DMS153 (cell line): ENCODE measurements at regions not wholly inside any gene's neighbourhood (a gene's known extent, or its start where the extent isn't known, plus 50 kb on each side); places are given as distances from the start of the nearest gene placed in this dataset.

Source experiments
- DNase-seq: peaks from one replicate; lab custom pipeline; 2025; lab: John Stamatoyannopoulos, UW

GRCh38 chr12:60042835-60043234, 447.0 kb downstream of the SLC16A7 start:
- DNase-seq = no peak

DNA sequence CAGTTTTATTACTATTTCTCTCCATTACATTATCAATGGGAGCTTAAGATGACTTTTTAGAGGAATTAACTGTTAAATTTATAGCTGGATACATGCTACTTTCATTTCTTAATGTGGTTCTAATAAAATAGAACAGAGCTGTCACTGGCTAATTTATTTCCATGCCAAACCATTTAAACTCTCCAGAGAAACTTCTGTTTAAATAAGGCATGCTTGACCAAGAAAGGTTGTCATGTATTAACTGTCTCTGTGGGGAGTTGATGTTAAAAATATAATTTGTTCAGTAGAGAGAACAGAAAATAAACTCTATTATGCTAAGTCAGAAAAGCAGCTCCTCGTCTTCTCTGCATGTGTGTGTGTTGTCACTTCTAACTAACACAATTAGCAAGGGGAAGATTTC, 447.4 kb downstream of the SLC16A7 start:
- no peak for DNase-seq

- DNase-seq = no peak
Observed at GRCh38 chr12:60052483-60052882, 456.7 kb downstream of the SLC16A7 start.

GRCh38 chr12:60059180-60059579, 463.4 kb downstream of the SLC16A7 start:
- no peak for DNase-seq

GRCh38 chr12:60066655-60067054, 470.8 kb downstream of the SLC16A7 start:
- no peak for DNase-seq

DNA sequence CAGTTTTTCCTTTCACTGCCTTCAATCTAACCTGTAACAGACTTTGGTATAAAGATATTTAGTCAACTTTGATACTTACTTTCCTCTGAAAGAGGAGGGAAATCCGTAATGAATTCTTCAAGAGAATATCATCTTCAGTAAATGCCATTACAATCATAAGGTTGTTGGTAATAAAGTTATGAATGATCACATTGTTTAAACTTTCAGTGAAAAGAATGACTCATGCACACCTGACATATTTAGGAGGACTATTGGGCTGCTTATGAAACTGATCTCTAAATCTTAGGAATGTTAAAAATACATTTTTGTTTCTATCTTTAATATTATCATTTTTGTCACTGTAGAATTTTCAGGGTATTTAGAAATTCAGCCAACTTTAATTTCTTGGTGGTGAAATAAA, 474.7 kb downstream of the SLC16A7 start:
- DNase-seq = no peak

- no peak for DNase-seq
Observed at GRCh38 chr12:60071759-60072191, 475.9 kb downstream of the SLC16A7 start.

DNA sequence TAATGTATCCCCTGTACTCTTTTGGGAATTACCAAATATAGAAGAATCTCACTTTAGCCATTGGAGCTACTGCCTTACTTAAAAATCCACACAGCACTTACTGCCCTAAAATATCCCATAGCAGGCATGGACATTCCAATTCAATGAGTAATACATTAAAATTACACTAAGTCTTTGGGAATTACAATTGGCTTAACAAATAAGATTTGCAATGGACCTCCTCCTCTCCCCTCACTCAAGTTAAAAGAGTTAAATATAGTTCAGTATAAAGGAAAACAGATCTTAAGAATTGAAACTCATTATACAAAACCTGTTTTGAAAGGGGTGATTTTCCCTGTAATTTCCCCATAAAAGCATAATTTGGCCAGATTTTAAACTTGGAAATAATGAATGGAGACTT, 477.1 kb downstream of the SLC16A7 start:
- no peak for DNase-seq

DNA sequence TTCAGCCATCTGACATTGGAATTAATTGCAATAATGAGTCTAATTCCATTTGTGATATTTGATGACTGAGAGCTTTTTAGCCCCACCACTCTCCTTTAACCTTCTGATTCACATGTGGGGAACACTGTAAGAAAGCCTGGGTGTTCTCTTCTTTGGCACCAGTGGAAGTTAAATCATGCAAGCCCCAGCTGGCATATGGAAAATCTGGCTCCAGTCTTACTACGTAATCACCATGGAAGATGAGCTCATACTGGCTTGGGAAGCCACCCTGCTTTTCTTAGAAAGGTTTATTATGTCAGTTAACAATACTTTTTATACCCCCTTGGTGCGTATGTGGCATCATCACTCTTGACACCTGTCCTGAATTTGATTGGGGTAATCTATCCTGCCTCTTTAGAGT, 479.3 kb downstream of the SLC16A7 start:
- DNase-seq = no peak

DNA sequence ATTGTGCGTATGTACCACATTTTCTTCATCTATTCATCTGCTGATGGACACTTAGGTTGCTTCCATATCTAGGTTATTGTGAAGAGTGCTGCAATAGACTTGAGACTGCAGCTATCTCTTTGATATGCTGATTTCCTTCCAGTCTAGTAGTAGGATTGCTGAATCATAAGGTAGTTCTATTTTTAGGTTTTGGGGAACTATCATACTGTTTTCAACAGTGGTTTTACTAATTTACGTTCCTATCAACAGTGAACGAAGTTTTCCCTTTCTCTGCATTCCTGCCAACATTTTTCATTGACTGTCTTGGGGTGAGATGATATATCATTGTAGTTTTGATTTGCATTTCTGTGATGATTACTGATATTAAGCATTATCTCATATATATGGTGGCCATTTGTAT, 482.2 kb downstream of the SLC16A7 start:
- no peak for DNase-seq

DNA sequence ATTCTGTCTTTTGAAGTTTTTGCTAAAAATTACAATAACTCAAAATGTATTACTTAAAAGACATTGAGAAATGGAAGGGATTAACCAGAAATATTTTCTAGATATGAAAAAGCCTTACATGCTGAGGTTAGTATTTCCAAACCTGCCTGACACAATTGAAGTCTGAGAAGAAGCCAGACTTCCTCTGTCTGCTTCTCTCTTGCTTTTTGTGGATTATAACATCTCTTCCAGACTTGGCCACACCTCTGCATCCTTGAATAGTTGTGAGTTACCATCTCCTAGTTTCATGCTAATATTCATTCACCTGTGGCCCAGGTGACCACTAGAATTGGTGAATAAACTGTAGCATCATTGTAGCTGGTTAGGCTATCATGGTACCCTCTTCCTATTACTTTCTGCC, 497.6 kb downstream of the SLC16A7 start:
- DNase-seq = no peak

DNA sequence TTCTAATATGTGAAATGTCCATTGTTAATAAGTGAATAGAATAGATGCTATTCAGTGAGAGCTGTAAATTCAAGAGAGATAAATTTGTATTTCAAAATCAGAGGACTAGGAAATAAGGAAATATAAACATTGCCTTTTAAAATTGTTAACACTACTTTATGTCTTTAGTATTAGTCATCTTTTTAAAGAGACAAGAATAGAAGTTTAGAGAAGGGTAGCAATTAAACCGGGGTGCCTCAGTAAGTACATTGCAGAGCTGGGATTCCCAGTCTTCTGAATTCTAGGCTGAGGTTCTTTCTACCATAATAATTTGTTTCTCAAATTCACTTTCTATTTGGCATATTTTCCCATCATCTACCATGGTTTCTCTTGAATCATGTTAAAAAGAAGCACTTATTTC, 498.6 kb downstream of the SLC16A7 start:
- DNase-seq = no peak

GRCh38 chr12:60096727-60097126, 500.9 kb downstream of the SLC16A7 start:
- no peak for DNase-seq

DNA sequence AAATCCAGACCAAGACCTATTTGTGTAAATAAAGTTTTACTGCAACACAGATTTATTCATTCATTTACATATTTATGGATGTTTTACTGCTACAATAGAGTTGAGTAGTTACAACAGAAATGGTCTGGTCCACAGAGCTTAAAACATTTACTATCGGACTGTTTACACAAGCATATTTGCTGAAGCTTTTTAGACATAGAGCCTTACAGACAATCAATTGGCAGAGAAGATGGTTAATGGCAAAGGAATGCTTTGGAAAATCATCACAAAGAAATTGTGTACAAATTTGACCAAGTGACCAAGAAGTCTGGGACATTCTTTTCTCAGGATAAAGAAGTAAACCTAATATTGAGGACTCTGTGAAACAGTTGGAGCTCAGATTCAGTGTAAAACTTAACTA, 504.3 kb downstream of the SLC16A7 start:
- DNase-seq = no peak

DNA sequence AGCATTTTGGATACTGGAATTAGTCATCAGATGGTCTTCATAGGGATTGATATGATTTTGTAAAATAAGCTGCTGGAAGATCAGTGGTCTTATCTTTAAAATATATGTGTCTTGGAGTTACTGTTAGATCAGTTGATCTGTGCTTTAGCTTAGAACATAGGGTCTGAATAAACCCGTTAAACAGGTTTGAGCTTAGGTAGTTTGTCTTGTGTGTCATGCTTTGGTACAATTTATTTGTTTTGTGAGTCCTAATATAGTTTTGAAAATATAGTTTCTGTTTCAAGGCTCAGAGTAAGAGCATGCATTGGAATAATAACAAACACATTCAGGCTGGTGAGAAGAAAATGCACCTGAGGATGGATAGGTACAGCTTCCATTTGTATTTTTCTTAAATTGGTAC, 505.0 kb downstream of the SLC16A7 start:
- DNase-seq = no peak

- no peak for DNase-seq
Observed at GRCh38 chr12:60101715-60102114, 505.9 kb downstream of the SLC16A7 start.

- no peak for DNase-seq
Observed at GRCh38 chr12:60106214-60106613, 510.4 kb downstream of the SLC16A7 start.

- DNase-seq = no peak
Observed at GRCh38 chr12:60107992-60108391, 512.2 kb downstream of the SLC16A7 start.

GRCh38 chr12:60112063-60112462, 516.2 kb downstream of the SLC16A7 start:
- DNase-seq = no peak

DNA sequence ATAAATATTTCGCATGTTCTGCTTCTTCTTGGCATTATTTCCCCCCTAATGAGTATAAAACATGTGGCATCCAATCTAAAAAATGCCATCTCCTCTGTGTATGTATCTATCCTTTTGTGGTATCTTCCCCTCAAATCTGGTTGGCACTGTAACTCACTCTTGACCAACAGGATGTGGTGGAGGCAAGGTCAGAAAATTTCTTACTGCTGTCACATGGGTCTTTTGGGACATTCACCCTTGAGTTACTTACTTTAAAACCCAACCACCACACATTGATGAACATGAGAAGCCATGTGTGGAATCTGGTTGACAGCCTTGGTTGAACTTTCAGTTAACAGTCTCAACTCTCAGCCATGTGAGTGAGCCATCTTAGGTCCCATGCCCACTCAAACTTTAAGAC, 516.9 kb downstream of the SLC16A7 start:
- DNase-seq = no peak

GRCh38 chr12:60114169-60114568, 518.3 kb downstream of the SLC16A7 start:
- DNase-seq = no peak

- DNase-seq = no peak
Observed at GRCh38 chr12:60119327-60119726, 523.5 kb downstream of the SLC16A7 start.

DNA sequence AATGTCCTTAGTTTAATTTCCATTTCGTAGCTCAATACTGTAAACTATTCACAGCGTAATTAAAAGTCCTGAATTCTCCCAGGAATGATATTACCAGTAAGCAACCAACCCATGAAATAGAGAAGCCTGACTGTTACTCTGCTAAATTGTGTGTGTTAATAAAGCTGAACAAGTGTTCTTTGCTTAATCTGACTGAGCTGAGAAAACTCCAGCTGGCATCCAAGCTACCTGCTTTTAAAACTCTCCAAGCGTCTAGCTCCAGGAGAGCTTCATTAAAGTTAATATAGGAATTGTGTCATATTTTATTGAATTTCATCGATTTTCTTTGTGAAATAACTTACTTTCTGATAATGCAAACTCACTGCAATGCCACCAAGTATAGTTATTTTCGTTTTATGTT, 524.4 kb downstream of the SLC16A7 start:
- no peak for DNase-seq

- DNase-seq = no peak
Observed at GRCh38 chr12:60123557-60123956, 527.7 kb downstream of the SLC16A7 start.

DNA sequence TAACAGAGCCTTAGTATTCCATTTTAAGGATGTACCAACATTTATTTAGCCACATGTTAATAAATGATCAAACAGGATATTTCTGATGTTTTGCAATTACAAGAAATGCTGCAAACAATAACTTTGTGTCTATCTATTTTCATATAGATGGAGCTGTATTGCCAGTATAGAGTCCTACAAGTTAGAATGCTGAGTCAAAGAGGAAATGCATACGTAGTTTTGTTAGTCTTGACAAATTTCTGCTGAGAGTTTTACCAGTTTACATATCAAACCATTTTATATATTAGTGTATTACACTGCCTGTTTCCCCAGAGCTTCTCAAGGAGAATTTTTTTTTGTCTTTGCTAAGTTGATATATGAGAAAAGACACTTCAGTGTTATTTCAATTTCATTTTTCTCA, 541.7 kb downstream of the SLC16A7 start:
- no peak for DNase-seq
